CD4-positive, alpha-beta T cell treated with Interleukin-1 beta for 1 hour (primary cell): ENCODE measurements at regions not wholly inside any gene's neighbourhood (a gene's known extent, or its start where the extent isn't known, plus 50 kb on each side); places are given as distances from the start of the nearest gene placed in this dataset.

ENCODE experiments used
- DNase-seq, 2 donors: peaks; one replicate each; pipeline ENCODE4 v3.0.0-alpha.2; 2020 to 2022

DNA sequence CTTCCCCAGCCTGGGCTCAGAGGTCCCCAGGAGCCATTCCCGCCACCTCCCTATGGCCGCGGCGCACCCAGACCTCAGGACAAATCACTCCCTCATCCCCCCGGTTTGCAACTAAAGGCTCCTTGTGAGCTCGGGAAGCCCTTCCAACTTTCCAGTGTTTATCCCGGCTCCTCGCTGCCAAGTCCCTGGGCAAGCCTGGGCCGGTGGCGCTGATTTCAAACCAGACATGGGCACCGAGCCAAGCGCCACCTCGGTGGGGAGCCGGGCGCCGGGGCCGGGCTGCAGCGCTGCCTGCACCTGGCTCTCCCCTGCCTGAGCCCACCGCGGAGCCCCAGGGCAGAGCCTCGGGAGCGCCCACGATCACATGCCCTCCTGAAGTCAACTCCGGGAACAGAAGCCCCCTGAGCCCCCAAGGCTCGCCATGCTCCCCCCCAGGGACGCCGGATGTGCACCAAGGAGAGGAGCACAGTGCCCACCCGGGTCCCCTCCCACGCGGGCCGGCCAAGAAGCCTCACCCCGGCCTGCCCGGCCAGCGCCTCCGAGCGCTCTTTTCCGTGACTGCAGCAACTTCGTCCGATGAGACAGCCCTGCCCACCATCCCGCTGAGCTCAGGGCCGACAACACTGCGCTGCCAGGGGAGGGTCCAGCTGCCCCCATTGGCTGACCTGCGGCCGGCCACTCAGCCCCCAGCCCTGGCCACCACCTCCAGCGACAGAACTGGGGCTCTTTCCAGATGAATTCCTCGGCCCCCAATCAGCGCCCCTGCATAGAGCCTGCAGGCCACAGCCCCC, 50.0 kb downstream of the NCOR2 start:
- no peak for DNase-seq

DNA sequence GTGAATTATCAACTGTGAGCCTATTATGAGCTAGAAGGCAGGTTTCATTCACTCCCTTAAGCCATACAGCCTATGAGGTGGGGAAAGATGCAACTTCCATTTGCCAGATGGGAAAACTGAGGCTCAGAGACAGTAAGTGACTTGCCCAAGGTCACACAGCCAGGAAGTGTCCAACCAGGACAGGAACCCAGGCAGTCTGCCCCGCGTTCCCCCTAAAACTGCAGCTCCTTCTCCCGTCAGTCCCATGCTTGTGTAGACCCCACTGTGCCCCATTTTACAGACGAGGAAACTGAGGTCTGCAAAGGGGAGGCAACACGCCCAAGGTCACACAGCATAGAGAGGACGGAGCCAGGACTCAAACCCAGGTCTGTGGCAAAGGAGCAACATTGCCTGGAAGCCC, 50.6 kb downstream of the NCOR2 start:
- no peak for DNase-seq

DNA sequence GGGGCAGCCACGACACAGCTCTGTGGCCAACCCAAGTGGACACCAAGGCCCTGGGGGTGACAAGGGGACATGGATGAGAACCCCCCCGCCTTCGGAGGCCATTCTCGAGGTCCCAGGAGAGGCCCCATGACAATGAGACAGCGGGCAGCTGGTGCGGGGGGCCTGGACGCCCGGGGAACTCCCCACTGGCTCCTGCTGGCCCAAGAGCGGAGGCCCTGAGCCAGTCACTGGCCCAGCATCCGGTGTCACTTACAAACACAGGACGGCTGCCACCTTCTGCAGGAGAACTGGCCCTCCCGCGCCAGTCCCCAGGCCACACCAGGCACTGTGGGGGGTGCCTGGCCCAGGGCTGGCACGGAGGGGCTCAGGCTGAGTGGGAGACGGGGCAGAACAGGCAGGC, 51.4 kb downstream of the NCOR2 start:
- no peak for DNase-seq

DNA sequence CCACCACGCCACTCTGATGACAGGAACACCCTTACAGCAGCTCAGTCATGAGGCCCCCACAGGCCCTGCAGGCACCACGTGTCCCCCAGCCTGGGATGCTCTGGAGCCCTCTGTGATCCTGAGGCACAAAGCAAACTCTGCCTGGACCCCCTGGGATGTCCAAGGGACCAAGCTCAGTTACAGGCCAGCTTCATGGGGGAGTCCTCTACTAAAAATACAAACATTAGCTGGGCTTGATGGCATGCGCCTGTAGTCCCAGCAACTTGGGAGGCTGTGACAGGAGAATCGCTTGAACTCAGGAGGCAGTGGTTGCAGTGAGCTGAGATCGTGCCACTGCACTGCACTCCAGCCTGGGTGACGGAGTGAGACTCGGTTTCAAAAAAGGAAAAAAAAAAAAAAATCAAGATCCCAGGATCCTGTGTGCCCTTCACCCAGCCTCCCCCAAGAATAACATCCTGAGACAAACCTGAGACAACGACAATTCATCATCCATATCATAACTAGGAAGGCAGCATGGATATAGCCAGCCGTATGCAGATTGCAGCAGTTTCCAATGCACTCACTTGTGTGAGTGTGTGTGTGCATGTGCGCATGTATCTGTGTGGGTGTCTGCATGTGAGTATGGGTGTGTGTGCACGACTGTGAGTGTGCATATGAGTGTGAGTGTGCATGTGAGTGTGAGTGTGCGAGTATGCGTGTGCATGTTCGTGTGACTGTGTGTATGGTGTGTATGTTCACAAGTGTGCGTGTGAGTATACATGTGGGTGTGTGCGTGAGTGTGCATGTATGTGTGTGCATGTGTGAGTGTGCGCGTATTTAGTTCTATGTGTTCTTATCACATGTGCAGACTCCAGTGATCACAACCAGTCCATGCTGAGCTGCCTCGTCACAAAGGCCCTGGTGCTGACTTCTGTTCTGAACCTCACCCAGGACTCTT, 52.1 kb downstream of the NCOR2 start:
- no peak for DNase-seq

DNA sequence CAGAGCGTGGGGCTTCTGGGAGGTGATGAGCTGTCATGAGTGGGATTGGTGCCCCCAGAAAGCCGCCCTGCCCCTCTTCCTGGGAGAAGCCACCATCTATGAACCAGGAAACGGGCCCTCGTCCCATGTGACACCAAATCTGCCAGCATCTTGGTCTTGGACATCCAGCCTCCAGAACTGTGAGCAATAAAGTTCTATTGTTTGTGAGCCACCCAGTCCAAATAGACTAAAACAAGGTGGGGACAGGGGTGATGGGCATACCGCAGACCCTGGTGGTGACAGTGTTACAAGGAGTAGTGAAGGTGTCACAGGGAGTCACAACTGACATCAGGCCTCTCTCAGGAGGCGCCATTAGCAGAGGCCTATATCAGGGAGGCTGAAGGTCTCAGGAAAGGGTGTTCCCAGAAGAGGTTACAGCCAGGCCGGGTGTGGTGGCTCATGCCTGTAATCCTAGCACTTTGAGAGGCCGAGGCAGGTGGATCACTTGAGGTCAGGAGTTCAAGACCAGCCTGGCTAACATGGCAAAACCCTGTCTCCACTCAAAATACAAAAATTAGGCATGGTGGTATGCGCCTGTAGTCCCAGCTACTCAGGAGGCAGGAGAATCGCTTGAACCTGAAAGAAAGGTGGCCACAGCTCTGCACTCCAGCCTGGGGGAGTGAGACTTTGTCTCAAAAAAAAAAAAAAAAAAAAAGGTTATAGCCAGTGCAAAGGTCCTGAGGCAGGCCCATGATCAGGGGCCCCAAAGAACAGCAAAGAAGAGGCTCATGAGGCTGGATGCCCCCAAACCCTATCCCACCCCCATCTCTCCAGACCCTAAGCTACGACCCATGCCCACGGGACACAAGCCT, 53.0 kb downstream of the NCOR2 start:
- no peak for DNase-seq

GRCh38 chr12:124513297-124513867, 54.0 kb downstream of the NCOR2 start:
- DNase-seq = no peak

- DNase-seq = no peak
These were observed 54.6 kb downstream of the NCOR2 start for GRCh38 chr12:124512667-124513296.

- DNase-seq = no peak
These were observed 56.0 kb downstream of the NCOR2 start for GRCh38 chr12:124511259-124511985.

DNA sequence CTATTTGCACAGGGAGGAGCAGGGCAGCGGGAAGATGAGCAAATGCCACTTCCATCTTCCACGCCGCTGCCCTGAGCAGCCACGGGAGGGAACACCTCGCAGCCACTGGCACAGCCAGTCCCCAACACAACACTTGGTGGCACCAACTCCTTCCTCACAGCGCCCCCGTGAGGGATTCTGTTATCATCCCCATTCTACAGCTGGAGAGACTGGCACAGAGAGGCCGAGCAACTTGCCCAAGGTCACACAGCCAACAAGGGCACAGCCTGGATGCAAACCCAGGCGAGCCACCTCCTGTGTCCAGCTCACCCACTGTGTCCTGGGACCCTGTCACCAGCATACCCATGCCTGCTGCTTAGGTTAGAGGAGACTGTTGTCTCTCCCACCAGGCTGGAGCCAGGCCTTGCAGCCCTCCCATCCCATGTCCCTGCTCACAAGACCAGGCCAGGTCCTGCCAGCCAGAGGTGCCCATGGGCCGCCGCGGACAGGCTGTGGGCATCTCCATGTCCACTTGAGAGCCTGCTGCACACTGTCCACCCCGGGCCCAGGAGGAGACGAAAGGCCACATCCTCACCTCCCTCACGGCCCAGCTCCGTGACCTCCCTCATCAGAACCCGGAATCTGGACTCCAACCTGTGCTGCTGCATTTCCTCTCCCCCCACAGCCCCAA, 57.0 kb downstream of the NCOR2 start:
- peak in 1 of 2 donors; percentile 9 for DNase-seq

- DNase-seq = no peak
These were observed 57.6 kb downstream of the NCOR2 start for GRCh38 chr12:124509676-124510300.

- DNase-seq = no peak
These were observed 58.1 kb downstream of the NCOR2 start for GRCh38 chr12:124509300-124509675.

DNA sequence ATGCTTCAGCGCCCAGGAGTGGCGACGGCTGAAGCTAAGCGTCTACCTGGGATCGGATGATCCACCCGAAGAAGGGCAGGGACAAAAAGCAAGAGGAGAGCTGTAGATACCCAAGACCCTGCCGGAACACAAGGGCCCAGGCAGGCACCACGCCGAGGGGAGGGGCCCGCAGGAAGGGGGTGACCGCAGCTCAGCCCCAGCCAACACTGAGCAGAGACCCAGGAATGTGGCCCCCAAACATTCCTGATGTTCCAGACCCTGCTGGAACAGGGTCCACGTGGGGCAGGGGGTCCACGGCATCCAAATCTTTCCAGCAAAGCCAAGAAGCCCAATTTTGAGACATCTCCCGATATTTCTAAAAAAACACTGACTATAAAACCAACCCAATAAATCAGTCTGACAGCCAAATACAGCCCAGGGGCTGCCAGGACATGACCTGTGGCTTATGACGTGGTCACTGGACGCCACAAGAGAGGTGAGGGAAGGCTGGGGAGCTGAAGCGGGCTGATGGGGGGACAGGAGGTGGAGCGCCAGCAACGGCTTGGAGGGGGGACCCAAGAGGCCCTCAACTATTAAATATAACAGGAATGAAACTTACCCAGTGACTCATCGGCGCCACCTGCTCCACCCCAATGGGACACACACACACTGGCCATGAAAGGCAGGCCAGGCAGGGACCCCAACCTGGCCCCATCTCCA, 58.9 kb downstream of the NCOR2 start:
- peak in 1 of 2 donors; percentile 5 for DNase-seq

- DNase-seq = no peak
These were observed 60.0 kb downstream of the NCOR2 start for GRCh38 chr12:124507188-124508109.

- DNase-seq = no peak
These were observed 60.6 kb downstream of the NCOR2 start for GRCh38 chr12:124506832-124507153.

- DNase-seq = peak; percentile 7 to 55
These were observed 61.1 kb downstream of the NCOR2 start for GRCh38 chr12:124506145-124506831.

DNA sequence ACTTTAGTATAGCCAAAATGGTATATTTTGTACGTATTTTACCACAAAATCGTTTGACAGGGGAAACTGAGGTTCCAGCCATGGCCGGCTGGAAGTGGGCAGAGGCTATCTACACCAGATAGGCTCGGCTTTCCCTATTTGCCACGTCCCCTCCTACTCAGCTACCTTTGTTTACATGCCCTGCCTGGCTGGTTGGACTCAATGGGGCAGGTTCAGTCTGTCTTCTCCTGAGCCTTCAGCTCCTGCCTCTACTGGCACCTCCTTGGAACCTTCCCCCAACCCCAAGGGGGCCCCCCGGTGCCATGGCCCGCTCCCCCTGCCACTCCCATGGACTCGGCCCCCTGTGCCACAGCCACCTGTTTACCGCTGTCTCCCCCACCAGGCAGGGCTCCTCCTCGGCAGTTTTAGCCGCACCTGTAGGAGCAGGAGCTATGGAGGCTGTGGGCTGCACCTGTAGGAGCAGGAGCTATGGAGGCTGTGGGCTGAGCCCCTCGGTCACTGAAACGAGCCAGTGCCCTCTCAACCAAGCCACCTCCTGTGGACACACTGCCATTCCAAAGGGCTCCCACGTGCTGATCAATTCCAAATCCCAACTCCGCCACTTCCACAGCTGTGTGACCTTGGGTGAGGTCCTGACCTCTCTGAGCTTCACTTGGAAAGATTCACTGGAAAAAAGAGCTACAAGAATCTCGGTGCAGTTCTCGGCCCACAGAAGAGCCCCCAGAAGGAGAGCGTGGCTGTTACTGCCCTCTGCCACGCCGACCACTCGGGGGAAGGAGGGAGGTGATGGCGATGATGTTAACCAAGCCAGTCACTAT, 62.2 kb downstream of the NCOR2 start:
- no peak for DNase-seq
